ENCODE measurements at regions not wholly inside any gene's neighbourhood (a gene's known extent, or its start where the extent isn't known, plus 50 kb on each side); places are given as distances from the start of the nearest gene placed in this dataset.

DNA sequence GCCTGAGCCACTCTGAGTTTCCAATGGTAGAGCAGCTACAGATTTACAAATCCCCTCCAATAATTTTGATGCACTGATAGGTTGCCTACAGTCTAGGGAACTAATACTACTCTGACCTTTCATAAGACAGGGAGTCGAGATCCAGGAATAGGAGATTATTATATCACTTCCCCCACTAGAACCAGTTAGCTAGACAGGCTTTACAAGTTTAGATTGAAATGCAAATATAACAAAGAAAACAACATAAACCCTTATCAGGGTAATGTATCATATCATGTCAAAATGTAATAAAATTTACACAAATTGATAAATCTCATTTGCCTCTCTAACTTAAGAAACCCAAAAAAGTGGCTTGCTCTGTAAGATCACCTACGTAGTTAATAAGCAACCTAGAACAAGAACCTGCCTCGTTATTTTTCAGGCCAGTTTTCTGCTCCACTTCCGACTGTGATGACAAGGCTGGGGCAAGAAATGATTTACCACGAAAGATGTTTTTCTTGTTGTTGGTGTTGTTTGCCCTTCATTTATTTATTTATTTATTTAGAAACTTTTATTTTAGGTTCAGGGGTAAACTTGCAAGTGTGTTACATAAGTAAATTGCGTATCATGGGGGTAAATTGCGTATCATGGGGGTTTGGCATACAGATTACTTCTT lies 504.2 kb upstream of the ID4 start:
- Histone ChIP-seq H3K4me2 (ENCODE audit: insufficient read depth, low read length) (no peak overlapping the region), H3K9me1 (ENCODE audit: control insufficient read depth, insufficient read depth, low read length) (no peaks in the 10 kb centered on the region), H3K79me2 (ENCODE audit: control insufficient read depth, insufficient read depth, low read length) (no peaks in the 10 kb centered on the region), H3K27ac (ENCODE audit: extremely low read depth, low read depth, low read length) (no peak overlapping the region), H2AFZ (ENCODE audit: low read depth, low read length) (no peak overlapping the region), H3K4me1 (replicated peaks in 1 of 2; ENCODE audit: control insufficient read depth in 2 of 2, insufficient read depth in 2 of 2, low read length in 2 of 2) (no peaks in the 10 kb centered on the region), H3K36me3 (ENCODE audit: control insufficient read depth, insufficient read depth, low read length) (no peaks in the 10 kb centered on the region), H4K20me1 (replicated peaks; ENCODE audit: control insufficient read depth, insufficient read depth, low read length) (no peaks in the 10 kb centered on the region), H3K27me3 (ENCODE audit: control insufficient read depth in 2 of 2, insufficient read depth in 2 of 2, low read length in 2 of 2) (no peaks in the 10 kb centered on the region), H3K9me3 (replicated peaks; ENCODE audit: control insufficient read depth, insufficient read depth, low read depth, low read length) (no peaks in the 10 kb centered on the region; the same call in 1 of the 2 replicates), H3K4me3 (no peak overlapping the region), H3K9ac (ENCODE audit: insufficient read depth in 1 of 2, low read depth in 2 of 2, low read length in 2 of 2) (no peak overlapping the region)
- POLR2A ChIA-PET: no interaction called here
- ATAC-seq (no peak), DNase-seq (ENCODE audit: extremely low read depth in 1 of 4, low spot score in 3 of 4) (no peak), FAIRE-seq (no peak)
- CTCF ChIA-PET (ENCODE audit: low intra/inter-chr PET ratio): no interaction called here
- in situ Hi-C loops (cut with MboI): no loop called here
- BruUV-seq (replicated peaks): no TSS peak
- TF ChIP-seq KDM1A (IDR thresholded peaks at IDR 0.05) (no peak), NFATC3 (IDR thresholded peaks at IDR 0.05) (no peak), SREBF2 (CRISPR knock-in tag; IDR thresholded peaks at IDR 0.05) (no peak), FOSL1 (tag; conservative IDR thresholded peaks at IDR 0.05) (no peak), ZNF232 (CRISPR knock-in tag; IDR thresholded peaks at IDR 0.05) (no peak), SMARCA5 (IDR thresholded peaks at IDR 0.05) (no peak), CEBPG (CRISPR knock-in tag; IDR thresholded peaks at IDR 0.05) (no peak), CEBPG (tag; conservative IDR thresholded peaks at IDR 0.05 in 1 of 2, IDR thresholded peaks at IDR 0.05 in 1 of 2) (no peak), CHD2 (IDR thresholded peaks at IDR 0.05; ENCODE audit: low read depth, low read length) (no peak), PYGO2 (tag; IDR thresholded peaks at IDR 0.05) (no peak), SAFB2 (IDR thresholded peaks at IDR 0.05; ENCODE audit: borderline replicate concordance, low read depth, low read length, severe bottlenecking) (no peak)
- TF ChIP-seq, protein P1, sequence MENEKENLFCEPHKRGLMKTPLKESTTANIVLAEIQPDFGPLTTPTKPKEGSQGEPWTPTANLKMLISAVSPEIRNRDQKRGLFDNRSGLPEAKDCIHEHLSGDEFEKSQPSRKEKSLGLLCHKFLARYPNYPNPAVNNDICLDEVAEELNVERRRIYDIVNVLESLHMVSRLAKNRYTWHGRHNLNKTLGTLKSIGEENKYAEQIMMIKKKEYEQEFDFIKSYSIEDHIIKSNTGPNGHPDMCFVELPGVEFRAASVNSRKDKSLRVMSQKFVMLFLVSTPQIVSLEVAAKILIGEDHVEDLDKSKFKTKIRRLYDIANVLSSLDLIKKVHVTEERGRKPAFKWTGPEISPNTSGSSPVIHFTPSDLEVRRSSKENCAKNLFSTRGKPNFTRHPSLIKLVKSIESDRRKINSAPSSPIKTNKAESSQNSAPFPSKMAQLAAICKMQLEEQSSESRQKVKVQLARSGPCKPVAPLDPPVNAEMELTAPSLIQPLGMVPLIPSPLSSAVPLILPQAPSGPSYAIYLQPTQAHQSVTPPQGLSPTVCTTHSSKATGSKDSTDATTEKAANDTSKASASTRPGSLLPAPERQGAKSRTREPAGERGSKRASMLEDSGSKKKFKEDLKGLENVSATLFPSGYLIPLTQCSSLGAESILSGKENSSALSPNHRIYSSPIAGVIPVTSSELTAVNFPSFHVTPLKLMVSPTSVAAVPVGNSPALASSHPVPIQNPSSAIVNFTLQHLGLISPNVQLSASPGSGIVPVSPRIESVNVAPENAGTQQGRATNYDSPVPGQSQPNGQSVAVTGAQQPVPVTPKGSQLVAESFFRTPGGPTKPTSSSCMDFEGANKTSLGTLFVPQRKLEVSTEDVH (IDR thresholded peaks at IDR 0.05; ENCODE audit: low read depth, partially characterized antibody): no peak
- intact Hi-C loops (cut with micrococcal nuclease): no loop called here
- WGBS (ENCODE audit: insufficient coverage, low coverage, missing lambda C conversion rate): 2% methylated on average over 7 of the region's 7 CpGs
